GDM1 (cell line): ENCODE measurements at regions not wholly inside any gene's neighbourhood (a gene's known extent, or its start where the extent isn't known, plus 50 kb on each side); places are given as distances from the start of the nearest gene placed in this dataset.

Source experiments
- DNase-seq: peaks from one replicate; lab custom pipeline; 2025; lab: John Stamatoyannopoulos, UW

DNA sequence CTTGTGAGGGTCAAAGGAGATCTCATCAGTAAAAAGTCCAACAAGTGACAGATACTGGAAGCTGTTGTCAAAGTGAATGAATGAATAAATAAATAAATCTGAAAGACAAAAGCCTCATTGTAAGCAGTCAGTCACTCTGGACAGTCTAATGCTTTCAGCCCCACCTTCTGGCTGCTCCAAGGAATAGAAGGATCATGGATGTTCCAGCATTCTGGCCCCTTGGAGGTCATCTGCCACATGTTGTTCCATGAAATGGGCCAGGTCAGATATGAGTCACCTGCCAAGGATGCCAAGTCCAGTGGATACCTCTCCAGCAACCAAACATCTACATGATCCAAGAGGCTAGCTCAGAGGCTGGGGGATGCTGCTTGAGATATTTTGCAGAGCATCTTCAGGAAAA, 185.6 kb downstream of the BMP7 start:
- DNase-seq, result no peak

DNA sequence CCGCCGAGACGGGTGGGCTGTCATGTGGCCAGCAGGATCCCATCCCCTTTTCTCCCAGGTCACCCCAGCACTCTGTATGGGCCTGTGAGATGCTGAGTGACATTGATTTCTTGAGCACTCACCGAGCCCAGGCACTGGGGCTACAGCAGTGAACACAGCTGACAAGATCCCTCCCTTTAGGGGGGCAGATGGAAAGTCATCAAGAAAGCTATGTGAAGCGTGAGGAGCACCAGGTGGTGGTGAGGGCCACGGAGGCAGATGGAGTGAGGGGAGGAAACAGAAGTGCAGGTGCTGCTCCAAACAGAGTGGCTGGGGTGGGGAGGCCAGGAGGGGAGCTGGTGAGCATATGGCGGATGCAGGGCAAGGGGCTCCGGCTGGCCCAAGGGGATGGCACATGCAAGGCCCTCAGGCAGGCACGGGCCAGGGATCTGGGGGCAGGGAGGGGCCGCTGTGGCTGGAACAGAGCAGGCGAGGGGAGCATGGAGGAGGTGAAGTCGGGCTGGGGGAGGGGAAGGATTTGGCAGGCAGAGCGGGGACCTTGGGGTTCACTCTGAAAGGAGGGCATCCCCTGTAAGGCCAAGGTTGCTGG, 184.0 kb downstream of the BMP7 start:
- no peak for DNase-seq

DNA sequence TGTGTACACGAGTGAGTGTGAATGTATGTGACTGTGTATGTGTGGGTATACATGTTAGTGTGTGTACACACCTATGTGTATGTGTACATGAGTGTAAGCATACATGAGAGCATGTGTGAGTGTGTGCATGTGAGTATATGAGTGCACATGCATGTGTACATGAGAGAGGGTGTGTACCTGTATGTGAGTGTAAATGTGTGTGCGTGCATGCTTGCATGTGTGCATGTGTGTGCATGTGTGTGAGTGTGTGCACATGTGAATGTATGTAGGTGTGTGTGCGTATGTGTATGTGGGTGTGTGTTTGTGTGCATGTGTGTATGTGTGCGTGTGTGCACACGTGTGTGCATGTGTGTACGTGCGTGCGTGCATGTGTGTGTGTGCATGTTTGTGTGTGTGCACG, 183.4 kb downstream of the BMP7 start:
- DNase-seq, result no peak

GRCh38 chr20:57086066-57086465, 180.4 kb downstream of the BMP7 start:
- DNase-seq, result no peak

DNA sequence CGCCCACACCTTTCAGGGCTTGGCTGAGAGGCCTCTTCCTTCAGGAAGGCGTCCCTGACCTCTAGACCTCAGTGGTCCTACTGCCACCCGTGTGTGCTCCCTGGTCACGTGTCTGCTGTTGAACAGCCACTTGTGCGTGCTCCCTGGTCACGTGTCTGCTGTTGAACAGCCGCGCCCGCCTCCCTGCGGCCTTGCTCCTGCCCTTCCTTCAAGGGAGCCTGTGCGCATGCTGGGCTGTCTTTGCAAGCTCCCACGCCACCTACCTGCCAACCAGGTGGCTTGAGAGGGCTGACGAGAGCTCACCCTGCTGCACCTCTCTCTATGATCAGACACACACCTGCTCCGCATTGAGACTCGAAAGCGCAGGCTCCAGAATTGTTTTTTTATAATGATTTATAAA, 179.3 kb downstream of the BMP7 start:
- no peak for DNase-seq

- no peak for DNase-seq
Observed at GRCh38 chr20:57087705-57088104, 178.7 kb downstream of the BMP7 start.

DNA sequence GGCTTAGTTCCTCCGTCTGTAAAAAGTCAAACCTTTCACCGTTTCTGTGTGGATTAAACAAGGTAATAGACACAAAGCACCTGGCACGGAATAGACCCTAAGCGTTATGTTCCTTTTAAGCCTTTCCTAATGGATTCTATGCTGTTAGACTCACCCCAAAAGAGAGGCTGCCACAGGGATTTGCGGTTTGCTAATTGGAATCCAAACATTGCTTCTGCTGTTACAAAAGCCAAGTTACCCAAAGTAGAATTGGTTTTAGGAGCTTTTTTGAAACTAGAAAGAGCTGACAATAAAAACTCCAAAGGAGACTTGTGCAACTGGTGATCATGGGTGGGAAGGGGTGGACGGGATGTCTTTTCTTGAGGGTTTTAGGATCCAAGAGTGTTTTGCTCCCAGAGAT, 178.0 kb downstream of the BMP7 start:
- no peak for DNase-seq

DNA sequence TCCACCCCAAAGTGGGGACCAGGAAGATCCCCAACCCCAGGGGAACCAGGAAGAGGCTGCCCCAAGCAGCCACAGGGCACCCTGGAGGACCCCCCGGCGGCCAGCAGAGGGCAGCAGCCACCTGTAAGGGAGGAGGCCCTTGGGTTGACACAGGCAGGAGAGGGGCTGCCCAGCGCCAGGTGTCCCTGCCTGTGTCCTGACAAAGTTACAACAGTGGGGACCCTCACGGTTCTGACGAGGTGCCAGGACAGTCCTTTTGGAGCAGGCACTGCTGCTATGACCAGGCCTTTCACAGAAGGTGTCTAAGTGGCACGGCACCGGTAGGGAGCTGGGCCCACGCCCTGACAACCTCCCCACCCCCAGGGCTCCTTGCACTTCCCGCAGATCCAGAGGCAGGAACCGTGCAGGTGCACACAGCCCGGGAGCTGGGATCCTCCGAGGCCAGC, 176.7 kb downstream of the BMP7 start:
- peak; percentile 30 for DNase-seq

DNA sequence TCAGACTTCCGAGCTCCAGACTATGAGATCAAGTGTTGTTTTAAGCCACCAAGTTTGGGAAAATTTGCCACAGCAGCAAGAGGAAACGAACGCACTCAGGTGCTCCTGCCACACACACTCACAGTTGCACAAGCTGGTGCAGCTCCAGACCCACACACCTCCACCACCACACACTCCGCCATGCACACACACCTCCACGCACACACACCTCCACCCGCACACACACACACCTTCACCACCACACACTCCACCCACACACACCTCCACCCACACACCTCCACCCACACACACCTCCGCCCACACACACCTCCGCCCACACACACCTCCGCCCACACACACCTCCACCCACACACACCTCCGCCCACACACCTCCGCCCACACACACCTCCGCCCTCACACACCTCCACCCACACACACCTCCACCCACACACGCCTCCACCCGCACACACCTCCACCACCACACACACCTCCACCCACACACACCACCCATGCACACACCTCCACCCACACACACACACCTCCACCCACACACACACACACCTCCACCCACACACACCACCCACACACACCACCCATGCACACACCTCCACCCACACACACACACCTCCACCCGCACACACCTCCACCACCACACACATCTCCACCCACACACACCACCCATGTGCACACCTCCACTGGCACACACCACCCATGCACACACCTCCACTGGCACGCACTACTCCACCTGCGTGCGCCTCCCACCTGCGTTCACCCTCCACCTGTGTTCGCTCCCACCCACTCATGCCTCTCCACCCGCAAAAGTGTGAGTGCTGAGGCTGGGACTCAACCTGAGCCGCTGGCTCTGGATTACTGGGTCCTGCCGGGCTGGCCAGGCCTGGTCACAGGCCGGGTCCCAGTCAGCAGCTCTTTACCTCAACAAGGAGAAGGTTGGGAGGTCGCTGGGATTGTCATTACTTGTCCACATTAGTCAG, 175.6 kb downstream of the BMP7 start:
- no peak for DNase-seq

DNA sequence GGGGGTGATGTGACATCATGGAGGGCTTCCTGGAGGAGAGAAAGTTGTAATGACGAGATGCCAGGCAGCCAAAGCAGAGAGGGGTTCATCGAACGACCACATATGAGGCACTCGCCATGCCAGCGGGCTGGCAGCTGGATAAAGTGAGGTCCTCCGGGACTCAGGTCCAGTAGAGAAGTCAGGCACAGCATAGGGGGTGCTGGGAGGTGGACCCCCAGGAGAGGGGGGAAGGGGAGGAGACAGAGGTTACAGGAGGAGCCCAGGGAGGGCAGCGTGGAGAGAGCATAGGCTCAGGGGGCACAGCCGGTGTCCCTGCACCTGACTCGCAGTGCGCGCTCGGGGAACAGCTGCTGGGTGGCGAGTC, 174.7 kb downstream of the BMP7 start:
- no peak for DNase-seq

DNA sequence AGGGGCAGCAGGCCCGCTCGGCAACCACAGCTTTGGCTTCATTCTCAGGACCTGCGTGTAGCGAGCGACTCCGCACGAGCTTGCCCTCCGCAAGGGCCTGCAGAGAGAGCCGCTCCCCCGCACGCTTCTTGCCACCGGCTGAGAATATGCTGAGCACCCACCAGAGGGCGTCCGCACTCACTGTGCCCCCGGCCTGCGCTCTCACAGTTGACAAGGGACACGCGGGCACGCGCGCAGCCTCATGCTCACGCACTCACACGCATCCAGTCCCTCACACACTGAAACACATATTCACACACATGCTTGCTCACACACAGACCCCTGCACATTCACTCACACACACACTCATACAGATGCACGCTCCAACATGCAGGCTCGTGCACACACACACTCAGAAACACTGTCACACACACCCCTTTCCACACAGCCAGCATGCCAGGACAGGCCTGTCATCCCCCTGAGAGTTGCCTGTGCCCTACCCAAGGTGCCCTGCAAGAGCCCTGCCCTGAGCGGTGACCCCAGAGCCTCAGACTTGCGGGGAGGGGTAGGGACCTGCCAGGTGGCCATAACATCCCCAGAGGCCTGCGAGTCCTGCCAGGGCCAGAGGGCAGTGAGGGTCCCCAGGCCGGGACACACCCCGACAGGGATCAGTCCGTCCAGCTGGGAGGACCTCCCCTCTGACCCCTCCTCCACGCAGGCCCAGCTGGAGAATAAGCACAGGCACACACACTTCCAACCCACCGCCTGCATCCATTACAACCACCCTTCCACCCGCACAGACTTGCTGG, 174.1 kb downstream of the BMP7 start:
- peak; percentile 22 for DNase-seq

DNA sequence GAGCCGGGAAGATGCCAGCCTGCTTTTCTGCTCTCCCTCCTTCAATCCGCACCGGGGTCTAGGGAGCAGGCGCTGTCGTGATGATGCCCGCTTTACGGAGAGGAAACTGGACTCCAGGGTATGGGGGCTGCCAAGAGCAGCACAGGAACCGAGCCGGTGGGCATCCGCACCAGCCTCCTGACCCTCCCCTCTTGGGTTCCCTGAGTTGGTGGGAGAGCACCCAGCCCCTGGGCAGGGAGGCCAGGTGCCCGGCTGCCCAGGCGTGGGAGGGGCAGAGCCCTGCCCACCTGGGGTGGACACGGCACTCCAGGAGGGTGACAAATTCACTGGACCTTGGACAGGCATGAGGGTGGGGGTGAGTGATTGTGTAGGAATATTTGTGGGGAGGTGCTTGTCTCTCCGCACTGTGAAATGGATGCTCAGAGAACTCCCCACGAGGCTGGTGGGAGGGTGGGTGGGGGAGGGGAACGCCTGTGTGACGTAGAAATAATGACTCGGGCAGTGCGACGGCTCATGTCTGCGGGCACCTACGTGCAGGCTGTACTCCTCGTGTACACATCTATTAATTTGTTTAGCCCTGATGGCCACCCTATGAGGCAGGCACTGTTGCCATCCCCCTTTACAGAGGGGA, 173.4 kb downstream of the BMP7 start:
- no peak for DNase-seq

GRCh38 chr20:57093766-57094165, 172.7 kb downstream of the BMP7 start:
- DNase-seq, result no peak

DNA sequence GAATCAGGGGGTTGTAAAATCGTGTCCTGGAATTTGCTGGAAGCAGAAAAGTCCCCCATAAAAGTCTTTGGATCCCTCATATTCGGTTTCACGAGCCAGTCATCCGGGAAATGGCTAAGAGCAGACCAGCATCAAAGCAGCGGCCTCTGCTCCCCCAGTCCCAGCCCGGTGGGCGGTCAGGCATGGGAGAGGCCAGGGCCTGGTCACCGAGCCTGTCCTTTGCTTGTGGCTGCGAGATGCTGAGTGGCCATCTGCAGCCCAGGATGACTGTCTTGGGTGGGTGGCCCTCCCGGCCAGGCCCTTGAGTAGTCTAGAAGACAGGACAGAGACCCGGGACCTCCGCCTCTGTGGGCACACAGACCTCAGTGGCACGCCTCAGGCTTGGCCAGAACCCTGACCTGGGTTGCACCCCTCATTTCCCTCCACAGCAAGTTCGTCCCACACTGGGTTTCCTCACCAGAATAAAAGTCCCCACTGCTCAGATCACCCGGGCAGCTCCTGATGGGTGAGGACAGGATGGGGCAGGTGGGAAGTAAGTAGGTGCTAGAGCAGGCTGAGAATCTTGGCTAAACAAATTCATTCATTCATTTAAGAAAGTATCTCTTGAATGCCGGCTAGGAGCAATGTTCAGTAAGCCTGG, 172.1 kb downstream of the BMP7 start:
- DNase-seq, result no peak

GRCh38 chr20:57094991-57095390, 171.4 kb downstream of the BMP7 start:
- no peak for DNase-seq

GRCh38 chr20:57095426-57095825, 171.0 kb downstream of the BMP7 start:
- no peak for DNase-seq

DNA sequence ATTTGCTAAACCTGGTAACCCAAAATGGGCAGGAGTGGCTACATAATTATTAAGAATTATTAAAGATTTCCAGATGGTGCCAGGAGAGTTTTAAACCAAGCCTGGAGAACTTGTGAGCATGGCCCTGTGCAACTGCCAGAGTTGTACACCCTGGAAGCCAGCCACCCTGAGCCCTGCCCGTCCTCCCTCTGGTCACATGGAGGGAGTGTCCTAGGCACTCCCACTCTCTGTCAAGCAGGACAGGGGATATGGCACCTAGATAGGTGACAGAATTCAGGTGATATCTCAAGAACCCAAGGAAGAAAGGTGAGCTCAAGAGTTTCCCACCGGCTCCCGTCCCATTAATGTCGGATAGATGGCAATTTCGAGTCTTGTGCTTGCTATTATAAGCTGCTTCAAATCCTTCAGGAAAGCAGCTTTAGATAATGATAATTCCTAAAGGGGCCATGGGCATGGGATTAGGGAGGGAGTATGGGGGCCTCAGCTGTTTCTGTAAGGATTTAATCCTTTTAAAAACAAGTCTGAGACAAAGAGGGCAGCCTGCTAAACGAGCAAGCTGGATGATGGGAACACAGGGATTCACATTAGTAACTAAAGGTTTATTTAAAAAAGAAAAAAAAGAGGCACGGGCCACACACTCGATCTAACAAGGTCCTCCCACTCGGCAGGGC, 169.1 kb downstream of the BMP7 start:
- no peak for DNase-seq

DNA sequence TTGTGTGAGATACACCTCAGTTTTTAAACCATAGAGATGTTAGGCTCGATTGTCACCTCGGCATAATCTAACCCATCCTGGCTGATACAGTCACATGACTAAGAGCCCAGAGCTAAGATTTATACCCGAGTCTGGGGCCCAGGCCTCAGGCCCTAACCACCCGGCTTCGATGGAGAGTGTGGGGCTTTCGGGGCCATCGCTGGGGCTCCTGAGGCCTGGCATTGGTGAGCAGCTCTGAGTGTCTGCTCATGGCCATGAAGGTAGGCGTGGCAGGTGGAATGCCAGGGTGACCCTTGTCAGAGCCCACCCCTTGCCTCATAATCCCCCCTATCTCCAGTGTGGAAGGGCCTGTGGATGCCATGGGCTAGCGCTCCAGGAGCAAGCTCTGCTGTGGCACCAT, 164.3 kb downstream of the BMP7 start:
- no peak for DNase-seq

DNA sequence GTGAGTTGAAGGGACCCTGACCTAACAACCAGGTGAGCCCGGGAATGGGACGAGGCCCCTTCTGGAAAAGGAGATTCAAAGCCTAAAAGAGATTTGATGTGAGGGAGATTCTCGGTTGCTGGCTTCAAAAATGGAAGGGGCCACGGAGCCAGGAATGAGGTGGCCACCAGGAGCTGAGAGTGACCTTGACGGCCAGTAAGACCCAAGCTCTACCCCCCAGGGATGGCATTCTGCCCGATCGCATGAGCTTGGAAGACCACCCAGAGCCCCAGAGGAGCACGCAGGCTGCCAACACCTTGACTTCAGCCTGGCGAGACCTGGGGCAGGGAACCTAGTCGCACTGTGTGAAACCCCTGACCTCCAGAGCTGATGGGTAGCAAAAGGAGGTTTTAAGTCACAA, 163.9 kb downstream of the BMP7 start:
- DNase-seq, result no peak

DNA sequence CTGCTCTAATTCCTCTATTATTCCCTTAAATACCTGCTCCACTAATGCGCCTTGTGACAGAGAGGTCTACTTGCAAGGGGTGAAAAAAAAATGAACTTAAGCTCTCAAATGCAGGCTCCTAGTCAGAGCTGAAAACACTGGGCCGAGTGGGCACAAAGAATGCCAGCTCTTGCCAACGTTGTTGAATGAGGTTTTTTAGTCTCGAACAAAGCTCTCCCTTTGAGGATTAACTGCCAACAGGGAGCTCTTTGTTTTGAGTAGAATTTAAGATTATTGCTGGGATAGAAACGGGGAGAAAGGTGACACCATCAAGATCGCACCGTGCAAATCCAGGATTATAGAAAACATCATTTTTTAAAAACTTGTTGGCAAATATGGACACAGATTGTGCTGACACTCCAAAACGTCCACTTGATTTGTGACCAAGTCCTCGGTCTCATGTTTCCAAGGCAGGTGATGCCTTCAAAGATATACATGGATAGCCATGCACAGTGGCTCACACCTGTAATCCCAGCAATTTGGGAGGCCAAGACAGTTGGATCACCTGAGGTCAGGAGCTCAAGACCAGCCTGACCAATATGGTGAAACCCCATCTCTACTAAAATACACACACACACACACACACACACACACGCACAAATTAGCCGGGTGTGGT, 163.2 kb downstream of the BMP7 start:
- no peak for DNase-seq

- DNase-seq, result no peak
Observed at GRCh38 chr20:57104113-57104512, 162.3 kb downstream of the BMP7 start.
